GM18505 (cell line): ENCODE measurements at regions not wholly inside any gene's neighbourhood (a gene's known extent, or its start where the extent isn't known, plus 50 kb on each side); places are given as distances from the start of the nearest gene placed in this dataset.
"Not testable (repeated sequence)": the region's sequence is repeated elsewhere in the genome, so short reads cannot be mapped to it uniquely, and the experiment has no call there.

Experiments
- ATAC-seq: cut with Tn5 transposase; IDR thresholded peaks from one replicate; pipeline ENCODE4 v1.9.1; 2021; ENCODE audit not compliant: unreplicated experiment
- POLR2A ChIP-seq: IDR thresholded peaks from 4 replicates; pipeline ENCODE4 v1.6.1; 2011; ENCODE audit warnings: borderline replicate concordance; ENCODE audit not compliant: insufficient read depth, insufficient read length; ENCODE audit errors: extremely low read depth

- no peak for ATAC-seq
- no peak for TF ChIP-seq POLR2A
Measured at GRCh38 chr2:215876937-215877238, 136.5 kb downstream of the MREG start.

- no peak for TF ChIP-seq POLR2A
Measured at GRCh38 chr2:215876139-215876936, 137.0 kb downstream of the MREG start.

GRCh38 chr2:215874418-215874817 is 138.9 kb downstream of the MREG start:
- ATAC-seq: no peak
- no peak for TF ChIP-seq POLR2A

More at GRCh38 chr2:215876139-215876936, 137.0 kb downstream of the MREG start:
- ATAC-seq: no peak

GRCh38 chr2:215870986-215871385 is 142.4 kb downstream of the MREG start:
- no peak for ATAC-seq

GRCh38 chr2:215870088-215870490 is 143.3 kb downstream of the MREG start:
- TF ChIP-seq POLR2A: no peak
- ATAC-seq: no peak

More at GRCh38 chr2:215870986-215871385, 142.4 kb downstream of the MREG start:
- no peak for TF ChIP-seq POLR2A

GRCh38 chr2:215868846-215869543 is 144.4 kb downstream of the MREG start:
- TF ChIP-seq POLR2A: no peak

GRCh38 chr2:215866606-215867005 is 146.7 kb downstream of the MREG start:
- TF ChIP-seq POLR2A: no peak

More at GRCh38 chr2:215868846-215869543, 144.4 kb downstream of the MREG start:
- no peak for ATAC-seq

GRCh38 chr2:215863687-215864086 is 149.7 kb downstream of the MREG start:
- no peak for TF ChIP-seq POLR2A
- ATAC-seq: no peak

More at GRCh38 chr2:215866606-215867005, 146.7 kb downstream of the MREG start:
- ATAC-seq: no peak

GRCh38 chr2:215862351-215862771 is 151.0 kb downstream of the MREG start:
- TF ChIP-seq POLR2A: no peak
- ATAC-seq: no peak

GRCh38 chr2:215861607-215862350 is 151.6 kb downstream of the MREG start:
- TF ChIP-seq POLR2A: no peak
- no peak for ATAC-seq

GRCh38 chr2:215856080-215856479 is 157.3 kb downstream of the MREG start:
- no peak for ATAC-seq
- TF ChIP-seq POLR2A: no peak

GRCh38 chr2:215855308-215855707 is 158.0 kb downstream of the MREG start:
- not testable (repeated sequence) for ATAC-seq

GRCh38 chr2:215854008-215854407 is 159.3 kb downstream of the MREG start:
- ATAC-seq: no peak
- TF ChIP-seq POLR2A: no peak
